Gastrocnemius medialis (tissue), 4 donors: ENCODE measurements at regions not wholly inside any gene's neighbourhood (a gene's known extent, or its start where the extent isn't known, plus 50 kb on each side); places are given as distances from the start of the nearest gene placed in this dataset.

Experiments
- ATAC-seq, 2 donors: fragments of 150-250 bp; one replicate each; pipeline ENCODE4 v1.9.1; 2016
- DNase-seq, 2 donors: peaks; one replicate each; pipeline ENCODE4 v3.0.0-alpha.2; 2019
- H3K27ac ChIP-seq, 4 donors: fragments of 200-600 bp; sonication (generic); 1 replicate in 1 of 4; 2 replicates in 3 of 4; pipeline ENCODE4 v1.5.1; 2016 to 2018; ENCODE audit warnings: mild to moderate bottlenecking in 2 of 4, moderate library complexity in 1 of 4
- H3K27me3 ChIP-seq, 3 donors: fragments of 200-600 bp; sonication (generic) in 2 of 3; 1 replicate in 1 of 3; 2 replicates in 2 of 3; pipeline versions ENCODE4 v1.5.1 to v1.6.0; 2016 to 2019; ENCODE audit warnings: mild to moderate bottlenecking in 1 of 3, moderate library complexity in 1 of 3
- H3K36me3 ChIP-seq, 2 donors: fragments of 200-600 bp; sonication (generic) in 1 of 2; one replicate each; pipeline ENCODE4 v1.5.1; 2017 to 2018
- H3K4me1 ChIP-seq, 2 donors: fragments of 200-600 bp; sonication (generic) in 1 of 2; one replicate each; pipeline ENCODE4 v1.5.1; 2016 to 2017; ENCODE audit warnings: mild to moderate bottlenecking in 2 of 2
- H3K4me3 ChIP-seq, 4 donors: fragments of 200-600 bp; sonication (generic) in 3 of 4; 1 replicate in 1 of 4; 2 replicates in 3 of 4; pipeline ENCODE4 v1.5.1; 2016 to 2019; ENCODE audit warnings: mild to moderate bottlenecking in 2 of 4
- H3K9me3 ChIP-seq, 3 donors: fragments of 200-600 bp; sonication (generic) in 2 of 3; 1 replicate in 1 of 3; 2 replicates in 2 of 3; pipeline ENCODE4 v1.5.1; 2016 to 2019
- POLR2A ChIP-seq, 2 donors: fragments of 450-650 bp; IDR thresholded peaks; one replicate each; pipeline ENCODE4 v1.6.1; 2017; ENCODE audit warnings: antibody characterized with exemption in 2 of 2, mild to moderate bottlenecking in 2 of 2, moderate library complexity in 2 of 2
- in situ Hi-C, 4 donors: fragments of 200-750 bp; cut with MboI; loops; one replicate each; pipeline versions ENCODE4 v1.15.0 to v1.8.0; 2017; ENCODE audit warnings: low sequenced_read_pairs in 4 of 4
- intact Hi-C: fragments of 100-400 bp; cut with DNase I; formaldehyde crosslinking; loops from one replicate; pipeline ENCODE4 v1.15.1; 2023; ENCODE audit warnings: low total_unique reads
- TF ChIP-seq, protein P1 (sequence below), 5 experiments: fragments of 450-650 bp in 3 of 5; fragments of 200-600 bp in 2 of 5; sonication (generic) in 2 of 5; IDR thresholded peaks in 4 of 5; conservative IDR thresholded peaks in 1 of 5; 1 replicate in 4 of 5; 2 replicates in 1 of 5; pipeline ENCODE4 v1.5.1; 2016 to 2019; ENCODE audit warnings: antibody characterized with exemption in 5 of 5, mild to moderate bottlenecking in 3 of 5, moderate library complexity in 3 of 5

GRCh38 chr11:128330203-128330602, 257.2 kb downstream of the ETS1 start:
- ATAC-seq: no peak
- peaks cover 0 to 6% of the 10 kb centered on the region in 2 donors for H3K4me1 ChIP-seq
- intact Hi-C loops: no loop called here

DNA sequence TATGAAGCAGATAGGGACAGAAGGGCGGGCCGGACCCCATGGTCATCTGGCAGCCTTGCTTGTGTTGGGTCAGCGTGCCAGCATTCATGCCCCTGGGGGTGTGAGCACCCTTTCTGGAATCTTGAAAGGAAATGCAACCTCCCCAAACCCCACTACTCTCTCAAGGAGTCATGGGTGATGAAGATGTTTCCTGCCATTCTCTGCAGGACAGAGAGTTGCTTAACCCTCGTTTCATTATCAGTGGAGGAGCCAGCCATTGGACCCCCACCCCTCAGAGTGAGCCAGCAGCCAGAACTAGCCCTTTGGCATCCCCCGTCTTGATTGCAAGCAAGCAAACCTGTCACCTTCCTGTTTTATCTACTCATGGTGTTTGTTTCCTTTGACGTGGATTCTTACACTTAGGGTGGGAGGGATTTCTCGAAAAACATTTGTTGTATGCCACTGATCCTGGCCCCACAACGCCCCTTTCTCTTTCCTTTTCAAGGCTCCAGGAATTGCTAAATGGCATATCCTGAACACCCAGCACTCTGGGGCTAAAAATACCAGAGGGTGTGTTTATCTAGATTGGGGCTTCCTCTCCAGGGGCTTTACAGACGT, 258.3 kb downstream of the ETS1 start:
- peaks cover 0 to 6% of the 10 kb centered on the region in 2 donors for H3K4me1 ChIP-seq
- peak overlapping the region in 3 of 4 donors; percentile 54 to 59 (median 57) for H3K27ac ChIP-seq
- intact Hi-C loops: no loop called here

More at GRCh38 chr11:128330203-128330602, 257.2 kb downstream of the ETS1 start:
- no peaks in the 10 kb centered on the region for H3K9me3 ChIP-seq
- in situ Hi-C loops: no loop called here
- DNase-seq: no peak
- H3K27me3 ChIP-seq: no peaks in the 10 kb centered on the region
- TF ChIP-seq, protein P1, sequence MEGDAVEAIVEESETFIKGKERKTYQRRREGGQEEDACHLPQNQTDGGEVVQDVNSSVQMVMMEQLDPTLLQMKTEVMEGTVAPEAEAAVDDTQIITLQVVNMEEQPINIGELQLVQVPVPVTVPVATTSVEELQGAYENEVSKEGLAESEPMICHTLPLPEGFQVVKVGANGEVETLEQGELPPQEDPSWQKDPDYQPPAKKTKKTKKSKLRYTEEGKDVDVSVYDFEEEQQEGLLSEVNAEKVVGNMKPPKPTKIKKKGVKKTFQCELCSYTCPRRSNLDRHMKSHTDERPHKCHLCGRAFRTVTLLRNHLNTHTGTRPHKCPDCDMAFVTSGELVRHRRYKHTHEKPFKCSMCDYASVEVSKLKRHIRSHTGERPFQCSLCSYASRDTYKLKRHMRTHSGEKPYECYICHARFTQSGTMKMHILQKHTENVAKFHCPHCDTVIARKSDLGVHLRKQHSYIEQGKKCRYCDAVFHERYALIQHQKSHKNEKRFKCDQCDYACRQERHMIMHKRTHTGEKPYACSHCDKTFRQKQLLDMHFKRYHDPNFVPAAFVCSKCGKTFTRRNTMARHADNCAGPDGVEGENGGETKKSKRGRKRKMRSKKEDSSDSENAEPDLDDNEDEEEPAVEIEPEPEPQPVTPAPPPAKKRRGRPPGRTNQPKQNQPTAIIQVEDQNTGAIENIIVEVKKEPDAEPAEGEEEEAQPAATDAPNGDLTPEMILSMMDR (IDR thresholded peaks at IDR 0.05 in 4 of 5, conservative IDR thresholded peaks at IDR 0.05 in 1 of 5): no peak
- no peak for TF ChIP-seq POLR2A (IDR thresholded peaks at IDR 0.05)
- no peak overlapping the region for H3K4me3 ChIP-seq
- H3K27ac ChIP-seq: peak overlapping the region in 3 of 4 donors; percentile 54 to 59 (median 57)
- no peaks in the 10 kb centered on the region for H3K36me3 ChIP-seq

DNA sequence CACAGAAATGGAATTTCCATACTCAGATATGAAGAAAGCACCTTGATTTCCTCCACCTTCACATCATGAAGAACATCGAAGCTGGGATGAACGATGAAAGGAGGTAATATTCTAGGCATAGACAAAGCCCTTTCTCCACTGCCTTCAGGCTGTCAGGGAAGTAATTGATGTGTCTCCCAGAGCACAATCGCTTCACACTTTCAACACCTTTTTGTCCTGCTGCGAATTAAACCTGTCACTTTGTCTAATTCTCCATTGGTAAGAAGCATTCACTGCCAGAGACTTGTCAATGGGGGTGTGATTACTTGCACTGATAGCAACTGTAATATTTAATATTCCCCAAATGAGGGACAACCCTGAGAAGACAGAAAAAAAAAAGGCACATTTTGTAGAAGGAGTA, 260.1 kb downstream of the ETS1 start:
- intact Hi-C loops: no loop called here
- Histone ChIP-seq H3K36me3 (no peaks in the 10 kb centered on the region), H3K4me3 (no peak overlapping the region), H3K27ac (no peak overlapping the region), H3K9me3 (no peaks in the 10 kb centered on the region), H3K4me1 (peaks cover 0 to 6% of the 10 kb centered on the region in 2 donors), H3K27me3 (no peaks in the 10 kb centered on the region)
- in situ Hi-C loops: no loop called here
- no peak for DNase-seq
- TF ChIP-seq, protein P1 (IDR thresholded peaks at IDR 0.05 in 4 of 5, conservative IDR thresholded peaks at IDR 0.05 in 1 of 5): no peak
- TF ChIP-seq POLR2A (IDR thresholded peaks at IDR 0.05): no peak
- no peak for ATAC-seq

More for the DNA sequence above, 258.3 kb downstream of the ETS1 start:
- TF ChIP-seq, protein P1 (IDR thresholded peaks at IDR 0.05 in 4 of 5, conservative IDR thresholded peaks at IDR 0.05 in 1 of 5): no peak
- no peak for TF ChIP-seq POLR2A (IDR thresholded peaks at IDR 0.05)
- Histone ChIP-seq H3K27me3 (no peaks in the 10 kb centered on the region), H3K9me3 (no peaks in the 10 kb centered on the region), H3K4me3 (no peak overlapping the region), H3K36me3 (no peaks in the 10 kb centered on the region)
- ATAC-seq: peak; percentile 69 to 77
- no peak for DNase-seq
- in situ Hi-C loops: no loop called here

DNA sequence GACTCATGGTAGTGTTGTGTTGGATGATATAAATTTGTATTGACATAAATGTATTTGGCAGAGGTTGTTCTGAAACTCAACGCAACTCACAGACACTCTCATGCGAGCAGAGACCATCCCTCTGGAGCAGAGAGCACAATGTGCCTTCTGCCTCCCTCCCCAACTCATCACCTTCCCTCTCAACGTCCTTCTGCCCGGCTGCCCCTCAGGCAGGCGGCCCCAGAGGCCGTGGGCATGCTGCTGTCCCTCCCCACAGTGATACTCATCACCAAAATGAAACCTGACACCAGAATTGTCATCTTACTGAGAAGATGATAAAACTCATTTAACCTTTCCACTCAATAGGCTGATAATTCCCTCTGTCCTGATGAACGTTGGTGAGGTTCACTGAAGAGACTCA, 260.6 kb downstream of the ETS1 start:
- no peak for TF ChIP-seq POLR2A (IDR thresholded peaks at IDR 0.05)
- TF ChIP-seq, protein P1 (IDR thresholded peaks at IDR 0.05 in 4 of 5, conservative IDR thresholded peaks at IDR 0.05 in 1 of 5): no peak
- Histone ChIP-seq H3K27ac (no peak overlapping the region), H3K4me1 (peaks cover 0 to 6% of the 10 kb centered on the region in 2 donors), H3K4me3 (no peak overlapping the region), H3K36me3 (no peaks in the 10 kb centered on the region), H3K27me3 (no peaks in the 10 kb centered on the region), H3K9me3 (no peaks in the 10 kb centered on the region)
- in situ Hi-C loops (no loop called here), intact Hi-C loops (no loop called here)
- DNase-seq: no peak
- ATAC-seq: no peak
